SK-N-MC (cell line): ENCODE measurements at regions not wholly inside any gene's neighbourhood (a gene's known extent, or its start where the extent isn't known, plus 50 kb on each side); places are given as distances from the start of the nearest gene placed in this dataset.

Experiments
- EZH2 ChIP-seq: fragments of 200-600 bp; sonication (generic); IDR thresholded peaks from one replicate; pipeline ENCODE4 v1.6.1; 2017; ENCODE audit warnings: antibody characterized with exemption
- FOXP2 ChIP-seq: optimal IDR thresholded peaks from 2 replicates; pipeline ENCODE3; 2011; ENCODE audit warnings: mild to moderate bottlenecking, moderate library complexity; ENCODE audit not compliant: insufficient read depth; ENCODE audit errors: extremely low read length, control extremely low read depth
- POLR2AphosphoS5 ChIP-seq: IDR thresholded peaks from 2 replicates; pipeline ENCODE4 v1.6.1; 2012; ENCODE audit warnings: mild to moderate bottlenecking, low read depth, low read length, borderline replicate concordance

DNA sequence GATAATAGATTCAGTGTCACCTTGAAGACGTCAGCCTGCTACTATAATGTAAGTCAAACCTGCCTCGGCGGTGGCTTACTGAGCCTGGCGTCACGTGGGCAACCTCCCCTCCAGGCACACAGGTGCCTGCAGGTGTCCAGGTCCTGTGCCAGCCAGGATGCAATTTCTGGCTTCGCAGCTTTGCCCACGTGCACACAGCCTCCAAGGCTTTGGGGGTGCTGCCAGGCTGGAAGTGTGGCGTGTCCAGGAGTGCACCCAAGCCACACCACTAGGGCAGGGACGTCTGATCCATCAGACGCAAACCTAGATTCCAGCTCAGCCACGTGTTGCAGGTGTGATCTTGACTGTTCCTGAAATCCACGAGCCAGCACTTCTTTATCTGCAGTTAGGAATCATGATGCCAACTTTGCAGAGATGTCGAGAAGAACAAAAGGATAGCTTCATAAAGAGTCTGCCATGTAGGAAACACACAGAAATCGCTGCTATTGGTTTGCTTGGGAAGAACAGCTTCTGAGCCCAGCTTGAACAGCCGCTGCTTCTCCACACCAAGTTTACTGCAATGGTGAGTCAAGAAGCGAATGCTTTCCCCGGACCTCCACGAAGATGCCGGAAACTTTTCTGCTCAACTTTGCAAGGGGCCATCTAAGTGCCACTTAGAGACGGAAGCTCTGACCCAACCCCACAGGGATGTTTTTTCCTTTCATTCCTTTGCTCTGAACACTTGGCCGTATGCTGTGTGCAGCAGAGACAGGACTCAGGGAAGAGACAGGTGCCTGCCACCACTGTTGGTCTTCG, 84.2 kb upstream of the SALL3 start:
- TF ChIP-seq POLR2AphosphoS5 (no peak), EZH2 (no peak), FOXP2 (no peak)
